SK-N-SH (cell line): ENCODE measurements at regions not wholly inside any gene's neighbourhood (a gene's known extent, or its start where the extent isn't known, plus 50 kb on each side); places are given as distances from the start of the nearest gene placed in this dataset.

Experiments used
- CTCF ChIA-PET: fragments of 300-600, 350-600 bp; formaldehyde crosslinking; extraction: SDS; loops from one replicate; lab custom pipeline; 2021; lab: Yijun Ruan, JAX
- POLR2A ChIA-PET: fragments of 350-600 bp; sonication (Branson Sonifier 250); formaldehyde crosslinking; extraction: SDS; loops from one replicate; lab custom pipeline; 2020; ENCODE audit warnings: antibody characterized with exemption, inconsistent platforms; lab: Yijun Ruan, JAX
- DNase-seq: peaks from one replicate; pipeline ENCODE4 v3.0.0; 2012
- H2AFZ ChIP-seq: fragments of 200-600 bp; sonication (generic); 2 replicates; pipeline ENCODE4 v1.8.1; 2016; ENCODE audit warnings: antibody characterized with exemption, mild to moderate bottlenecking, low read depth
- H3F3A ChIP-seq: fragments of 200-600 bp; sonication (generic); replicated peaks from 2 replicates; pipeline ENCODE3; 2016; ENCODE audit warnings: antibody characterized with exemption, mild to moderate bottlenecking; ENCODE audit not compliant: insufficient read depth
- H3K27ac ChIP-seq, 2 experiments: fragments of 200-500 bp in 1 of 2; fragments of 200-600 bp in 1 of 2; sonication (Bioruptor generic) in 1 of 2; sonication (generic), shearing (Covaris generic) in 1 of 2; 2 replicates each; pipeline versions ENCODE4 v1.5.1 to v1.6.1; 2014 to 2016; ENCODE audit warnings: low read depth in 2 of 2, inconsistent platforms in 1 of 2, low read length in 1 of 2, mild to moderate bottlenecking in 1 of 2, mixed read lengths in 1 of 2
- H3K27me3 ChIP-seq: fragments of 200-600 bp; sonication (generic), shearing (Covaris generic); 2 replicates; pipeline ENCODE4 v1.6.1; 2016; ENCODE audit warnings: mixed run types; ENCODE audit not compliant: insufficient read depth
- H3K36me3 ChIP-seq, 2 experiments: fragments of 200-500 bp in 1 of 2; fragments of 200-600 bp in 1 of 2; sonication (Bioruptor generic) in 1 of 2; sonication (generic) in 1 of 2; replicated peaks in 1 of 2; 2 replicates each; pipeline versions ENCODE3 to v1.5.1; 2014 to 2016; ENCODE audit warnings: low read length in 1 of 2, mild to moderate bottlenecking in 1 of 2; ENCODE audit not compliant: insufficient read depth in 2 of 2, control insufficient read depth in 1 of 2
- H3K4me1 ChIP-seq, 2 experiments: fragments of 200-500 bp in 1 of 2; fragments of 200-600 bp in 1 of 2; sonication (Bioruptor generic) in 1 of 2; sonication (generic), shearing (Covaris generic) in 1 of 2; 2 replicates each; pipeline versions ENCODE4 v1.5.1 to v1.6.1; 2014 to 2016; ENCODE audit warnings: low read depth in 1 of 2, low read length in 1 of 2, mixed run types in 1 of 2; ENCODE audit not compliant: insufficient read depth in 2 of 2, control insufficient read depth in 1 of 2
- H3K4me2 ChIP-seq: fragments of 200-600 bp; sonication (generic), shearing (Covaris generic); 2 replicates; pipeline ENCODE4 v1.6.1; 2017; ENCODE audit warnings: mixed run types
- H3K4me3 ChIP-seq, 2 experiments: fragments of 200-500 bp in 1 of 2; fragments of 200-600 bp in 1 of 2; sonication (Bioruptor generic) in 1 of 2; sonication (generic), shearing (Covaris generic) in 1 of 2; 2 replicates each; pipeline versions ENCODE4 v1.5.1 to v1.8.1; 2014 to 2016; ENCODE audit warnings: low read depth in 2 of 2, inconsistent platforms in 1 of 2, low read length in 1 of 2, mild to moderate bottlenecking in 1 of 2, mixed read lengths in 1 of 2, moderate library complexity in 1 of 2
- H3K79me2 ChIP-seq: fragments of 200-600 bp; sonication (generic); 2 replicates; pipeline ENCODE4 v1.8.1; 2017; ENCODE audit warnings: mild to moderate bottlenecking; ENCODE audit not compliant: insufficient read depth
- H3K9ac ChIP-seq: fragments of 200-600 bp; sonication (generic); 2 replicates; pipeline ENCODE4 v1.6.1; 2017; ENCODE audit warnings: mixed run types
- H3K9me2 ChIP-seq: fragments of 200-600 bp; sonication (generic); 2 replicates; pipeline ENCODE4 v1.6.1; 2017; ENCODE audit warnings: mixed run types
- H3K9me3 ChIP-seq: fragments of 200-600 bp; sonication (generic); 2 replicates; pipeline ENCODE4 v1.6.1; 2017; ENCODE audit warnings: mixed run types, mild to moderate bottlenecking, moderate library complexity
- H4K20me1 ChIP-seq: fragments of 200-600 bp; sonication (generic); 2 replicates; pipeline ENCODE4 v1.6.1; 2017; ENCODE audit warnings: mild to moderate bottlenecking, mixed run types; ENCODE audit not compliant: insufficient read depth
- EP300 ChIP-seq, 2 experiments: IDR thresholded peaks; 2 replicates each; pipeline versions ENCODE4 v1.4.0 to v1.6.1; 2012; ENCODE audit warnings: borderline replicate concordance in 1 of 2, low read depth in 1 of 2, low read length in 1 of 2
- GABPA ChIP-seq: IDR thresholded peaks from 2 replicates; pipeline ENCODE4 v1.4.0; 2012; ENCODE audit warnings: low read depth, mild to moderate bottlenecking
- IRF3 ChIP-seq: fragments of 150-350 bp; IDR thresholded peaks from 2 replicates; pipeline ENCODE4 v1.6.1; 2016; ENCODE audit warnings: mild to moderate bottlenecking, low read depth, low read length
- JUND ChIP-seq: IDR thresholded peaks from 2 replicates; pipeline ENCODE4 v1.4.0; 2012
- MEF2A ChIP-seq: IDR thresholded peaks from 2 replicates; pipeline ENCODE4 v1.4.0; 2012; ENCODE audit warnings: low read depth, borderline replicate concordance
- PBX3 ChIP-seq: IDR thresholded peaks from 2 replicates; pipeline ENCODE4; 2012
- RCOR1 ChIP-seq: fragments of 150-350 bp; IDR thresholded peaks from 2 replicates; pipeline ENCODE4 v1.6.1; 2017; ENCODE audit warnings: antibody characterized with exemption, low read length
- SIN3A ChIP-seq: IDR thresholded peaks from 2 replicates; pipeline ENCODE4 v1.6.1; 2012; ENCODE audit warnings: low read depth, mild to moderate bottlenecking, low read length, moderate library complexity, borderline replicate concordance
- SMC3 ChIP-seq: IDR thresholded peaks from 2 replicates; pipeline ENCODE4 v1.6.1; 2012; ENCODE audit warnings: low read depth, low read length, improper control_type of control experiment
- TAF1 ChIP-seq: IDR thresholded peaks from 2 replicates; pipeline ENCODE4 v1.6.1; 2012; ENCODE audit warnings: low read depth, mild to moderate bottlenecking, low read length, moderate library complexity, borderline replicate concordance
- TEAD4 ChIP-seq: IDR thresholded peaks from 2 replicates; pipeline ENCODE4 v1.4.0; 2012; ENCODE audit warnings: mild to moderate bottlenecking, borderline replicate concordance; ENCODE audit not compliant: insufficient read depth
- WGBS: methylation state at CpG from one replicate; pipeline ENCODE4 v1.1.6; 2017; ENCODE audit warnings: low lambda C conversion rate; 5-methylcytosine and 5-hydroxymethylcytosine counted together
- TF ChIP-seq, protein P1 (sequence below): IDR thresholded peaks from 2 replicates; pipeline ENCODE4 v1.4.0; 2012; ENCODE audit warnings: low read depth, borderline replicate concordance
- TF ChIP-seq, protein P2 (sequence below): IDR thresholded peaks from 2 replicates; pipeline ENCODE4 v1.6.1; 2012; ENCODE audit warnings: mild to moderate bottlenecking, low read depth, low read length, moderate library complexity

DNA sequence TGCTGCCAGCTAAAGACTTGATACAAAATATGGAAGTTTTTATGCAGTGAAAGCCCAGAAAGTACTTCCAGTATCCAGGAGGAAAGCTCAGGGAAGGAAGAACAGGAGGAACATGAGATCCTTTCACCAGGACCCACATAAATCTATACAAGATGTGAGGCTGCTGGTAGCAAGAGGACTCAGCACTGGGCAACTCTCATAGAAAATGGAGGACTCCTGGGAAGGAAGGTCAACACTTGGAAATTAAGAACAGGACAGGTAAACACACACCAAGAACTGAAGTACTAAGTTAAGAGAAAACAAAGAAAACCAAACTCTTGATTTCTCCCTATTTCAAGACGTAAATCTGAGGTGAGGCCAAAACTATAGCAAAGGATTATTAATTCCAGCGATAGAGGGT, 220.5 kb upstream of the HSF2 start:
- H3K4me2 ChIP-seq: no peak overlapping the region
- TF ChIP-seq SIN3A: no peak
- TF ChIP-seq, protein P1, sequence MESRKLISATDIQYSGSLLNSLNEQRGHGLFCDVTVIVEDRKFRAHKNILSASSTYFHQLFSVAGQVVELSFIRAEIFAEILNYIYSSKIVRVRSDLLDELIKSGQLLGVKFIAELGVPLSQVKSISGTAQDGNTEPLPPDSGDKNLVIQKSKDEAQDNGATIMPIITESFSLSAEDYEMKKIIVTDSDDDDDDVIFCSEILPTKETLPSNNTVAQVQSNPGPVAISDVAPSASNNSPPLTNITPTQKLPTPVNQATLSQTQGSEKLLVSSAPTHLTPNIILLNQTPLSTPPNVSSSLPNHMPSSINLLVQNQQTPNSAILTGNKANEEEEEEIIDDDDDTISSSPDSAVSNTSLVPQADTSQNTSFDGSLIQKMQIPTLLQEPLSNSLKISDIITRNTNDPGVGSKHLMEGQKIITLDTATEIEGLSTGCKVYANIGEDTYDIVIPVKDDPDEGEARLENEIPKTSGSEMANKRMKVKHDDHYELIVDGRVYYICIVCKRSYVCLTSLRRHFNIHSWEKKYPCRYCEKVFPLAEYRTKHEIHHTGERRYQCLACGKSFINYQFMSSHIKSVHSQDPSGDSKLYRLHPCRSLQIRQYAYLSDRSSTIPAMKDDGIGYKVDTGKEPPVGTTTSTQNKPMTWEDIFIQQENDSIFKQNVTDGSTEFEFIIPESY: no peak
- no peak for TF ChIP-seq EP300 (IDR thresholded peaks at IDR 0.05; ENCODE audit: borderline replicate concordance in 1 of 2, low read depth in 1 of 2, low read length in 1 of 2)
- TF ChIP-seq GABPA: no peak
- TF ChIP-seq, protein P2, sequence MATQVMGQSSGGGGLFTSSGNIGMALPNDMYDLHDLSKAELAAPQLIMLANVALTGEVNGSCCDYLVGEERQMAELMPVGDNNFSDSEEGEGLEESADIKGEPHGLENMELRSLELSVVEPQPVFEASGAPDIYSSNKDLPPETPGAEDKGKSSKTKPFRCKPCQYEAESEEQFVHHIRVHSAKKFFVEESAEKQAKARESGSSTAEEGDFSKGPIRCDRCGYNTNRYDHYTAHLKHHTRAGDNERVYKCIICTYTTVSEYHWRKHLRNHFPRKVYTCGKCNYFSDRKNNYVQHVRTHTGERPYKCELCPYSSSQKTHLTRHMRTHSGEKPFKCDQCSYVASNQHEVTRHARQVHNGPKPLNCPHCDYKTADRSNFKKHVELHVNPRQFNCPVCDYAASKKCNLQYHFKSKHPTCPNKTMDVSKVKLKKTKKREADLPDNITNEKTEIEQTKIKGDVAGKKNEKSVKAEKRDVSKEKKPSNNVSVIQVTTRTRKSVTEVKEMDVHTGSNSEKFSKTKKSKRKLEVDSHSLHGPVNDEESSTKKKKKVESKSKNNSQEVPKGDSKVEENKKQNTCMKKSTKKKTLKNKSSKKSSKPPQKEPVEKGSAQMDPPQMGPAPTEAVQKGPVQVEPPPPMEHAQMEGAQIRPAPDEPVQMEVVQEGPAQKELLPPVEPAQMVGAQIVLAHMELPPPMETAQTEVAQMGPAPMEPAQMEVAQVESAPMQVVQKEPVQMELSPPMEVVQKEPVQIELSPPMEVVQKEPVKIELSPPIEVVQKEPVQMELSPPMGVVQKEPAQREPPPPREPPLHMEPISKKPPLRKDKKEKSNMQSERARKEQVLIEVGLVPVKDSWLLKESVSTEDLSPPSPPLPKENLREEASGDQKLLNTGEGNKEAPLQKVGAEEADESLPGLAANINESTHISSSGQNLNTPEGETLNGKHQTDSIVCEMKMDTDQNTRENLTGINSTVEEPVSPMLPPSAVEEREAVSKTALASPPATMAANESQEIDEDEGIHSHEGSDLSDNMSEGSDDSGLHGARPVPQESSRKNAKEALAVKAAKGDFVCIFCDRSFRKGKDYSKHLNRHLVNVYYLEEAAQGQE: no peak
- TF ChIP-seq SMC3: no peak
- no peak for TF ChIP-seq PBX3
- no peak for TF ChIP-seq IRF3
- no peak for TF ChIP-seq TAF1
- TF ChIP-seq MEF2A: no peak
- TF ChIP-seq TEAD4: no peak
- TF ChIP-seq RCOR1: no peak
- TF ChIP-seq JUND: no peak
- TF ChIP-seq, all 33 proteins: peak for 0
- no peak overlapping the region for H3K4me3 ChIP-seq
- no peaks in the 10 kb centered on the region for H3K9me2 ChIP-seq
- H3K27ac ChIP-seq: no peak overlapping the region
- H3F3A ChIP-seq: no peaks in the 10 kb centered on the region
- H3K27me3 ChIP-seq: no peaks in the 10 kb centered on the region
- 51% methylated on average over 2 of the region's 2 CpGs for WGBS
- no peaks in the 10 kb centered on the region for H4K20me1 ChIP-seq
- no peaks in the 10 kb centered on the region for H3K36me3 ChIP-seq
- no peak overlapping the region for H2AFZ ChIP-seq
- no peaks in the 10 kb centered on the region for H3K9me3 ChIP-seq
- ChIA-PET CTCF (interaction anchor here (1.8 kb wide), 1 partner anchor 748 kb away, joined by 5 read pairs; no protein-coding TSS in a partner anchor), POLR2A (no interaction called here)
- no peak for DNase-seq
- no peak overlapping the region for H3K9ac ChIP-seq
- no peaks in the 10 kb centered on the region for H3K4me1 ChIP-seq
- H3K79me2 ChIP-seq: no peaks in the 10 kb centered on the region
